NCI-H187 treated with DMSO at 0.1 percent for 48 hours (cell line): ENCODE measurements at regions not wholly inside any gene's neighbourhood (a gene's known extent, or its start where the extent isn't known, plus 50 kb on each side); places are given as distances from the start of the nearest gene placed in this dataset.
A peak's percentile ranks its signal among the peaks of the same experiment; 100 is the strongest.

Experiments used
- DNase-seq: peaks from one replicate; lab custom pipeline; 2025; lab: John Stamatoyannopoulos, UW

- peak; percentile 60 for DNase-seq
These were observed 248.3 kb upstream of the CIBAR2 start for GRCh38 chr16:85360323-85361277.

- no peak for DNase-seq
These were observed 249.3 kb upstream of the CIBAR2 start for GRCh38 chr16:85361441-85362118.

GRCh38 chr16:85362443-85362842 is 250.2 kb upstream of the CIBAR2 start:
- no peak for DNase-seq

- no peak for DNase-seq
These were observed 249.7 kb upstream of the GSE1 start for GRCh38 chr16:85363427-85363826.

GRCh38 chr16:85363881-85364280 is 249.2 kb upstream of the GSE1 start:
- DNase-seq: no peak

- no peak for DNase-seq
These were observed 248.6 kb upstream of the GSE1 start for GRCh38 chr16:85364323-85365040.

GRCh38 chr16:85365120-85365519 is 248.0 kb upstream of the GSE1 start:
- no peak for DNase-seq

GRCh38 chr16:85366031-85366763 is 246.9 kb upstream of the GSE1 start:
- DNase-seq: no peak

GRCh38 chr16:85367485-85367884 is 245.6 kb upstream of the GSE1 start:
- no peak for DNase-seq

- DNase-seq: no peak
These were observed 244.1 kb upstream of the GSE1 start for GRCh38 chr16:85369060-85369459.

GRCh38 chr16:85369741-85370528 is 243.2 kb upstream of the GSE1 start:
- DNase-seq: no peak

- DNase-seq: no peak
These were observed 242.6 kb upstream of the GSE1 start for GRCh38 chr16:85370543-85370880.

- no peak for DNase-seq
These were observed 242.1 kb upstream of the GSE1 start for GRCh38 chr16:85370881-85371651.

- no peak for DNase-seq
These were observed 241.2 kb upstream of the GSE1 start for GRCh38 chr16:85371948-85372347.

- no peak for DNase-seq
These were observed 240.3 kb upstream of the GSE1 start for GRCh38 chr16:85372627-85373372.

GRCh38 chr16:85373741-85374570 is 239.2 kb upstream of the GSE1 start:
- DNase-seq: no peak

GRCh38 chr16:85374571-85374872 is 238.6 kb upstream of the GSE1 start:
- DNase-seq: no peak

- DNase-seq: no peak
These were observed 237.8 kb upstream of the GSE1 start for GRCh38 chr16:85375282-85375681.
